ENCODE measurements at regions not wholly inside any gene's neighbourhood (a gene's known extent, or its start where the extent isn't known, plus 50 kb on each side); places are given as distances from the start of the nearest gene placed in this dataset.
"Not testable (repeated sequence)": the region's sequence is repeated elsewhere in the genome, so short reads cannot be mapped to it uniquely, and the experiment has no call there.

- Histone ChIP-seq H3K4me1 (no peaks in the 10 kb centered on the region), H3K36me3 (no peaks in the 10 kb centered on the region), H3K27me3 (no peaks in the 10 kb centered on the region), H3K4me3 (no peak overlapping the region), H3K9me3 (no peaks in the 10 kb centered on the region), H3K27ac (no peak overlapping the region)
- DNase-seq: no peak
- 89 to 97% methylated on average over 1 of the region's 1 CpG for WGBS, 2 donors
- TF ChIP-seq POLR2A (IDR thresholded peaks at IDR 0.05): no peak
- ATAC-seq (ENCODE audit: low FRiP score in 2 of 2): no peak
These were observed 1535.4 kb upstream of the ADGRL3 start for GRCh38 chr4:59664771-59665170.

DNA sequence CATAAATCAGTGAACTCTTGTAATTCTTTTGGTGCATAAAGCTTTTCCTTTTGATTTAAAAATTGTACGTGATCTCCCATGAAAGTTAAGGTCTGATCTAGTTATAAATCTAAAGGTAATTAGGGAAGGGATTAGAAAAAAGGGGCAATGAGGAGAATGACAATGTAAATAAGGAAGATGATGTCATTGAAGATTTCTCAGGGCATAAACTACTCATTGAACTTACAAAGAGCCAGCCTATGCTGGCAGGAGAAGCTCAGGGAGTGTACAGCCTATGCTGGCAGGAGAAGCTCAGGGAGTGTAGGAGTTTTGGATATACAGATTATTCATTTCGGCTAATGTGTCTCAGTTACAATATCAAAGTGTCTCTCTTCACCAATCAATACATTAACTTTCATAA lies 1533.5 kb upstream of the ADGRL3 start:
- DNase-seq (no peak), ATAC-seq (ENCODE audit: low FRiP score in 2 of 2) (no peak)
- no peaks in the 10 kb centered on the region for H3K36me3 ChIP-seq
- 79 to 88% methylated on average over 2 of the region's 2 CpGs for WGBS, 2 donors
- no peaks in the 10 kb centered on the region for H3K27me3 ChIP-seq
- no peaks in the 10 kb centered on the region for H3K9me3 ChIP-seq
- H3K4me1 ChIP-seq: no peaks in the 10 kb centered on the region
- no peak overlapping the region for H3K4me3 ChIP-seq
- no peak overlapping the region for H3K27ac ChIP-seq
- TF ChIP-seq POLR2A (IDR thresholded peaks at IDR 0.05) (no peak), POLR2AphosphoS5 (IDR thresholded peaks at IDR 0.05) (no peak)
- TF ChIP-seq, protein P1, sequence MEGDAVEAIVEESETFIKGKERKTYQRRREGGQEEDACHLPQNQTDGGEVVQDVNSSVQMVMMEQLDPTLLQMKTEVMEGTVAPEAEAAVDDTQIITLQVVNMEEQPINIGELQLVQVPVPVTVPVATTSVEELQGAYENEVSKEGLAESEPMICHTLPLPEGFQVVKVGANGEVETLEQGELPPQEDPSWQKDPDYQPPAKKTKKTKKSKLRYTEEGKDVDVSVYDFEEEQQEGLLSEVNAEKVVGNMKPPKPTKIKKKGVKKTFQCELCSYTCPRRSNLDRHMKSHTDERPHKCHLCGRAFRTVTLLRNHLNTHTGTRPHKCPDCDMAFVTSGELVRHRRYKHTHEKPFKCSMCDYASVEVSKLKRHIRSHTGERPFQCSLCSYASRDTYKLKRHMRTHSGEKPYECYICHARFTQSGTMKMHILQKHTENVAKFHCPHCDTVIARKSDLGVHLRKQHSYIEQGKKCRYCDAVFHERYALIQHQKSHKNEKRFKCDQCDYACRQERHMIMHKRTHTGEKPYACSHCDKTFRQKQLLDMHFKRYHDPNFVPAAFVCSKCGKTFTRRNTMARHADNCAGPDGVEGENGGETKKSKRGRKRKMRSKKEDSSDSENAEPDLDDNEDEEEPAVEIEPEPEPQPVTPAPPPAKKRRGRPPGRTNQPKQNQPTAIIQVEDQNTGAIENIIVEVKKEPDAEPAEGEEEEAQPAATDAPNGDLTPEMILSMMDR (IDR thresholded peaks at IDR 0.05): no peak

- H3K9me3 ChIP-seq: no peaks in the 10 kb centered on the region
- H3K4me1 ChIP-seq: no peaks in the 10 kb centered on the region
- no peaks in the 10 kb centered on the region for H3K36me3 ChIP-seq
- DNase-seq: no peak
- TF ChIP-seq, protein P1 (IDR thresholded peaks at IDR 0.05): no peak
- TF ChIP-seq EP300 (IDR thresholded peaks at IDR 0.05) (no peak), POLR2AphosphoS5 (IDR thresholded peaks at IDR 0.05) (no peak), POLR2A (IDR thresholded peaks at IDR 0.05) (no peak)
- H3K27me3 ChIP-seq: no peaks in the 10 kb centered on the region
- no peak overlapping the region for H3K4me3 ChIP-seq
- ATAC-seq (ENCODE audit: low FRiP score in 2 of 2): no peak
- 79 to 84% methylated on average over 1 of the region's 1 CpG for WGBS, 2 donors
- no peak overlapping the region for H3K27ac ChIP-seq
These were observed 1529.1 kb upstream of the ADGRL3 start for GRCh38 chr4:59671037-59671436.

DNA sequence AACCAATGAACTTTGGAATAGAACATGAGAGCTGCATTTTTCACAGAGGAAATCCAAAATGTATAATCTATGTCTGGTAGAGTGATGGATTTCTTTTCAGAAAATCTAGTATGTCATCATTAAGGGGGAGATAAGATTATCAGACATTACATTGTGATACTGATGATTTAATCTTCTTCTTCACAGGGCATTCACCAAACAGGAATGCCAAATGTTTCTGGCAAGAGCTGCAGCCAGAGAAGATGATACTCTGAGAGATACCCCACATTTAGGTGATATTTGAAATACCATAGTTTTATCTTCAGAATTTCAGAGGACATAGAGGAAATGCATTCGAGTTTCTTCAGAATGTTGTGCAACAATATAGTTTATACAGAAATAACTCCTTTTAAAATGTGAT lies 1523.7 kb upstream of the ADGRL3 start:
- H3K4me1 ChIP-seq: no peaks in the 10 kb centered on the region
- no peaks in the 10 kb centered on the region for H3K27me3 ChIP-seq
- TF ChIP-seq, protein P1 (IDR thresholded peaks at IDR 0.05): no peak
- no peak for ATAC-seq (ENCODE audit: low FRiP score in 2 of 2)
- H3K9me3 ChIP-seq: no peaks in the 10 kb centered on the region
- 42 to 55% methylated on average over 1 of the region's 1 CpG for WGBS, 2 donors
- no peaks in the 10 kb centered on the region for H3K36me3 ChIP-seq
- no peak overlapping the region for H3K4me3 ChIP-seq
- DNase-seq: no peak
- no peak overlapping the region for H3K27ac ChIP-seq

- WGBS, 2 donors: 70 to 81% methylated on average over 2 of the region's 2 CpGs
- not testable (repeated sequence) for H3K36me3 ChIP-seq; H3K9me3 ChIP-seq; H3K27ac ChIP-seq; DNase-seq; ATAC-seq (ENCODE audit: low FRiP score in 2 of 2); H3K4me3 ChIP-seq; H3K4me1 ChIP-seq; H3K27me3 ChIP-seq
These were observed 1523.1 kb upstream of the ADGRL3 start for GRCh38 chr4:59676992-59677391.

- Histone ChIP-seq H3K27me3 (no peaks in the 10 kb centered on the region), H3K27ac (no peak overlapping the region), H3K36me3 (no peaks in the 10 kb centered on the region), H3K9me3 (no peaks in the 10 kb centered on the region), H3K4me1 (no peaks in the 10 kb centered on the region), H3K4me3 (no peak overlapping the region)
- WGBS, 2 donors: 60 to 84% methylated on average over 1 of the region's 1 CpG
- TF ChIP-seq EP300 (IDR thresholded peaks at IDR 0.05) (no peak), POLR2A (IDR thresholded peaks at IDR 0.05) (no peak), POLR2AphosphoS5 (IDR thresholded peaks at IDR 0.05) (no peak)
- TF ChIP-seq, protein P1 (IDR thresholded peaks at IDR 0.05): no peak
- DNase-seq: no peak
- ATAC-seq (ENCODE audit: low FRiP score in 2 of 2): no peak
These were observed 1514.5 kb upstream of the ADGRL3 start for GRCh38 chr4:59685626-59686025.

Data from upper lobe of left lung (tissue), 6 donors.